Hepatocyte (in vitro differentiated cells): ENCODE measurements at regions not wholly inside any gene's neighbourhood (a gene's known extent, or its start where the extent isn't known, plus 50 kb on each side); places are given as distances from the start of the nearest gene placed in this dataset.

ENCODE experiments used
- DNase-seq: peaks from one replicate; pipeline ENCODE4 v3.0.0-alpha.2; 2016; ENCODE audit warnings: low spot score
- H2AFZ ChIP-seq: fragments of 200-600 bp; sonication (generic); 2 replicates; pipeline ENCODE4 v1.6.0; 2016; ENCODE audit warnings: antibody characterized with exemption, mild to moderate bottlenecking
- H3K27ac ChIP-seq: fragments of 200-600 bp; sonication (generic); 2 replicates; pipeline ENCODE4 v1.5.1; 2016; ENCODE audit warnings: mild to moderate bottlenecking
- H3K27me3 ChIP-seq: fragments of 200-600 bp; sonication (generic); 2 replicates; pipeline ENCODE4 v1.6.1; 2016
- H3K36me3 ChIP-seq: fragments of 200-600 bp; sonication (generic); replicated peaks from 2 replicates; pipeline ENCODE4 v1.5.1; 2016; ENCODE audit warnings: low read depth; ENCODE audit not compliant: insufficient read depth
- H3K4me1 ChIP-seq: fragments of 200-600 bp; sonication (generic); 2 replicates; pipeline ENCODE4 v1.5.1; 2016; ENCODE audit warnings: mild to moderate bottlenecking, moderate library complexity; ENCODE audit not compliant: insufficient read depth
- H3K4me2 ChIP-seq: fragments of 200-600 bp; sonication (generic); 2 replicates; pipeline ENCODE4 v1.6.0; 2016
- H3K4me3 ChIP-seq: fragments of 200-600 bp; sonication (generic); 2 replicates; pipeline ENCODE4 v1.5.1; 2016; ENCODE audit warnings: mild to moderate bottlenecking
- H3K79me2 ChIP-seq: fragments of 200-600 bp; sonication (generic); 2 replicates; pipeline ENCODE4 v1.6.0; 2017; ENCODE audit warnings: mild to moderate bottlenecking
- H3K9me2 ChIP-seq: fragments of 200-600 bp; sonication (generic); replicated peaks from 2 replicates; pipeline ENCODE4 v1.6.0; 2017; ENCODE audit warnings: mild to moderate bottlenecking; ENCODE audit not compliant: insufficient read depth
- H3K9me3 ChIP-seq: fragments of 200-600 bp; sonication (generic); 2 replicates; pipeline ENCODE4 v1.5.1; 2016; ENCODE audit warnings: low read depth, mild to moderate bottlenecking
- H4K20me1 ChIP-seq: fragments of 200-600 bp; sonication (generic); 2 replicates; pipeline ENCODE4 v1.6.0; 2016; ENCODE audit warnings: mild to moderate bottlenecking; ENCODE audit not compliant: insufficient read depth, poor library complexity, severe bottlenecking
- EZH2 ChIP-seq: fragments of 200-600 bp; sonication (generic); IDR thresholded peaks from 2 replicates; pipeline ENCODE4 v1.6.1; 2016; ENCODE audit warnings: antibody characterized with exemption, mild to moderate bottlenecking, borderline replicate concordance
- EZH2phosphoT487 ChIP-seq: fragments of 200-600 bp; sonication (generic); IDR thresholded peaks from one replicate; pipeline ENCODE4 v1.6.1; 2018; ENCODE audit warnings: antibody characterized with exemption, mild to moderate bottlenecking, low read depth, moderate library complexity; ENCODE audit not compliant: unreplicated experiment, severe bottlenecking
- WGBS: methylation state at CpG from one replicate; pipeline ENCODE4 v1.1.6; 2016; ENCODE audit warnings: low lambda C conversion rate; ENCODE audit errors: missing lambda C conversion rate; 5-methylcytosine and 5-hydroxymethylcytosine counted together
- TF ChIP-seq, protein P1 (sequence below): fragments of 200-600 bp; sonication (generic); IDR thresholded peaks from 2 replicates; pipeline ENCODE4 v1.5.1; 2016; ENCODE audit warnings: antibody characterized with exemption, mild to moderate bottlenecking; ENCODE audit not compliant: poor library complexity

DNA sequence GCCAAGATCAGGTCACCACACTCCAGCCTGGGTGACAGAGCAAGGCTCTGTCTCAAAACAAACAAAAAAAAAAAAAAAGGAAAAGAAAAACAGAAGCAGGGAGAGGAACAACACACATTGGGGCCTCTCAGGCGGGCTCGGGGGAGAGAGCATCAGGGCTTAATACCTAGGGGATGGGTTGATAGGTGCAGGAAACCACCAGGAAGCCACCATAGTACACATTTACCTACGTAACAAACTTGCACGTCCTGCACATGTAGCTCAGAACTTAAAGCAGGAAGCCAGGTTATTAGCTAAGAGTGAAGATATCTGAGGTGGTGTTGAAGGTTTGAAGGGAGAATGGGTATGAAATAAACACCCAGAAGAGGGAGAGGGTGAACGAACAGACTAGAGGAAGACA is 81.0 kb upstream of the PMAIP1 start:
- H3K9me2 ChIP-seq, result no peaks in the 10 kb centered on the region
- no peaks in the 10 kb centered on the region for H4K20me1 ChIP-seq
- H2AFZ ChIP-seq, result no peak overlapping the region
- H3K9me3 ChIP-seq, result no peaks in the 10 kb centered on the region
- no peak overlapping the region for H3K4me3 ChIP-seq
- H3K4me2 ChIP-seq, result no peak overlapping the region
- TF ChIP-seq EZH2 (no peak), EZH2phosphoT487 (no peak)
- TF ChIP-seq, protein P1, sequence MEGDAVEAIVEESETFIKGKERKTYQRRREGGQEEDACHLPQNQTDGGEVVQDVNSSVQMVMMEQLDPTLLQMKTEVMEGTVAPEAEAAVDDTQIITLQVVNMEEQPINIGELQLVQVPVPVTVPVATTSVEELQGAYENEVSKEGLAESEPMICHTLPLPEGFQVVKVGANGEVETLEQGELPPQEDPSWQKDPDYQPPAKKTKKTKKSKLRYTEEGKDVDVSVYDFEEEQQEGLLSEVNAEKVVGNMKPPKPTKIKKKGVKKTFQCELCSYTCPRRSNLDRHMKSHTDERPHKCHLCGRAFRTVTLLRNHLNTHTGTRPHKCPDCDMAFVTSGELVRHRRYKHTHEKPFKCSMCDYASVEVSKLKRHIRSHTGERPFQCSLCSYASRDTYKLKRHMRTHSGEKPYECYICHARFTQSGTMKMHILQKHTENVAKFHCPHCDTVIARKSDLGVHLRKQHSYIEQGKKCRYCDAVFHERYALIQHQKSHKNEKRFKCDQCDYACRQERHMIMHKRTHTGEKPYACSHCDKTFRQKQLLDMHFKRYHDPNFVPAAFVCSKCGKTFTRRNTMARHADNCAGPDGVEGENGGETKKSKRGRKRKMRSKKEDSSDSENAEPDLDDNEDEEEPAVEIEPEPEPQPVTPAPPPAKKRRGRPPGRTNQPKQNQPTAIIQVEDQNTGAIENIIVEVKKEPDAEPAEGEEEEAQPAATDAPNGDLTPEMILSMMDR, result no peak
- no peak for DNase-seq
- 88% methylated on average over 5 of the region's 5 CpGs for WGBS
- no peak overlapping the region for H3K27ac ChIP-seq
- H3K36me3 ChIP-seq, result no peaks in the 10 kb centered on the region
- H3K79me2 ChIP-seq, result no peaks in the 10 kb centered on the region
- H3K27me3 ChIP-seq, result peaks cover 7% of the 10 kb centered on the region
- H3K4me1 ChIP-seq, result no peaks in the 10 kb centered on the region

DNA sequence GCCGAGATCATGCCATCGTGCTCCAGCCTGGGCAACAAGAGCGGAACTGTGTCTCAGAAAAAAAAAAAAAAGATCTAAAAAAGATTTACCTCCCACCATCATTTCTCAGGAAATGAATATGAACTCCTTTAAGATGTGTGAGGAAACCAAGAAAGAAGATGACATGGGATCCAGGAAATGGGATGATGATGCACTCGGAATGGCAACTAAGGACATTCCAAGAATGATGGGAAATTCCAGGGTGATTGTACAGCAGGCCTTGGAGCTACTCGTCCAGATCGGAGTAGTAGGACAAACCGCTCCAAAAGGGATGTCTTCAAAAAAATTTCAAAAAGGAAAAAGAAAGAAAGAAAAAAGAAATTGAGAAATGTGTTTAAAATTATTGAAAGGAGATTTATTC is 84.9 kb upstream of the PMAIP1 start:
- H3K4me3 ChIP-seq, result no peak overlapping the region
- no peak overlapping the region for H3K4me2 ChIP-seq
- no peaks in the 10 kb centered on the region for H3K4me1 ChIP-seq
- no peak overlapping the region for H3K27ac ChIP-seq
- H3K9me2 ChIP-seq, result no peaks in the 10 kb centered on the region
- 93% methylated on average over 7 of the region's 7 CpGs for WGBS
- no peak for TF ChIP-seq EZH2
- TF ChIP-seq, protein P1, result no peak
- no peak for TF ChIP-seq EZH2phosphoT487
- DNase-seq, result no peak
- H4K20me1 ChIP-seq, result no peaks in the 10 kb centered on the region
- H3K36me3 ChIP-seq, result no peaks in the 10 kb centered on the region
- H3K9me3 ChIP-seq, result no peaks in the 10 kb centered on the region
- H3K27me3 ChIP-seq, result peaks cover 24% of the 10 kb centered on the region
- no peak overlapping the region for H2AFZ ChIP-seq
- no peaks in the 10 kb centered on the region for H3K79me2 ChIP-seq

DNA sequence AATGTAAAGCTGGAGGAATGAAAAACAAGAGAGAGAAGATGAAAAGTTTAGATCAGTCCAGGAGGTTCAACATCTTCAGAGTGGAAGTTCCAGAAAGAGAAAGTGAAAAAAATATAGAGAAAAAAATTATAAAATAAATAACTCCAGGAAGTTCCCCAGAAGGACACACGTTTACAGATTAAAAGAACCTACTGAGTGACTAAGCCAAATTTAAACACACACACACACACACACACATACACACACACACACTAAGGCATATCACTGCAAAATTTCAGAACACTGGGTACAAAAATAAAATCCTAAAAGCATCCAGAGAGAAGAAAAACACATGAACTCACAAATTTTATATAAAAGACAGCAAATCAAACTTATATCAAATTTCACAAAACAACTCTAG is 85.9 kb upstream of the PMAIP1 start:
- H3K9me2 ChIP-seq, result no peaks in the 10 kb centered on the region
- no peaks in the 10 kb centered on the region for H3K4me1 ChIP-seq
- no peak overlapping the region for H3K4me3 ChIP-seq
- H3K27me3 ChIP-seq, result peaks cover 24% of the 10 kb centered on the region
- DNase-seq, result no peak
- H3K27ac ChIP-seq, result no peak overlapping the region
- no peaks in the 10 kb centered on the region for H3K79me2 ChIP-seq
- no peaks in the 10 kb centered on the region for H3K36me3 ChIP-seq
- H3K9me3 ChIP-seq, result no peaks in the 10 kb centered on the region
- TF ChIP-seq EZH2phosphoT487, result no peak
- TF ChIP-seq, protein P1, result no peak
- no peak for TF ChIP-seq EZH2
- H4K20me1 ChIP-seq, result no peaks in the 10 kb centered on the region
- WGBS, result 33% methylated on average over 1 of the region's 1 CpG
- no peak overlapping the region for H3K4me2 ChIP-seq
- H2AFZ ChIP-seq, result no peak overlapping the region
